GM12891 (cell line): ENCODE measurements at regions not wholly inside any gene's neighbourhood (a gene's known extent, or its start where the extent isn't known, plus 50 kb on each side); places are given as distances from the start of the nearest gene placed in this dataset.

ENCODE experiments used
- POLR2A ChIP-seq: IDR thresholded peaks from 2 replicates; pipeline ENCODE4 v1.6.1; 2011; ENCODE audit warnings: low read depth, low read length, control low read depth
- POLR2AphosphoS5 ChIP-seq: IDR thresholded peaks from 2 replicates; pipeline ENCODE4 v1.6.1; 2011; ENCODE audit warnings: low read depth, low read length, control low read depth

DNA sequence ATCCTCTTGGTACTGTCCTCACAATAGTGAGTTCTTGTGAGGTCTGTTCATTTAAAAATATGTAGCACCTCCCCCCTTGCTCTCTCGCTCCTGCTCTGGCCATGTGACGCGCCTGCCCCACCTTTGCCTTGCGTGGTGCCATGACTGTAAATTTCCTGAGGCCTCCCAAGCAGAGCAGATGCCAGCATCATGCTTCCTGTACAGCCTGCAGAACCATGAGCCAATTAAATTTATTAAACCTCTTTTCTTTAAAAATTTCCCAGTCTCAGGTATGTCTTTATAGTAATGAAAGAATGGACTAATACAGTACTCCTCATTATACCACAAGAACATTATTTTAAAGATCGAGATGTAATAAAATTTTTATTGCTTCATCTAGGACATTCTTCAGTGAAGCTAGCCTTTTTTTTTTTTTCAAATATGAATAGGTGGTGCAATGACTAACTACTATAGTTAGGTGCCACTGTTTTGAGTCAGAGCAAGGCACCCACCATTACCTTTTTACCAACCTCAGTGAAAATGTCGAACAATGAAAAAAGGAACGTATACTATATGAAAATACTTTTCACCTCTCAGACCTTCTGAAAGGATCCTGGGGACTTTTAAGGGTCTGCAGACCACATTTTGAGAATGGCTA, 191.1 kb upstream of the SGK1 start:
- no peak for TF ChIP-seq POLR2A
- TF ChIP-seq POLR2AphosphoS5: no peak
